ENCODE measurements at regions not wholly inside any gene's neighbourhood (a gene's known extent, or its start where the extent isn't known, plus 50 kb on each side); places are given as distances from the start of the nearest gene placed in this dataset.

DNA sequence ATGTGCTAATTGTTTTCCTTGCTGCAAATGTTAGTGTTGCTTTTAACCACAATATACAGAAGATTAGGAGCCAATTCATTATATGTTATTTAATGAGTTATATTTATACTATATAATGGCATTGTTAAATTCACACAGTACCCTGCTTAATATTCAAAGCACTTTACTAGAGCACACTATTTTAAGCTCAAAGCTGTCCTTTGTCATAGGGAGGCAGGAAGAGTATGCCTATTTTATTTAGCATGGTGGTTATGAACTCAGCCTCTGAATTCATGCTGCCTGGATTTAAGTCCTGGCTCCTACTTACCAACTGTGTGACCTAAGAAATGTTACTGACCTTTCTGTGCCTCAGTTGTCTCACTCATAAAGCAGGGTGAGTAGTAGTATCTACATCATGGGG, 80.5 kb downstream of the FASTKD2 start:
- no peak for DNase-seq

DNA sequence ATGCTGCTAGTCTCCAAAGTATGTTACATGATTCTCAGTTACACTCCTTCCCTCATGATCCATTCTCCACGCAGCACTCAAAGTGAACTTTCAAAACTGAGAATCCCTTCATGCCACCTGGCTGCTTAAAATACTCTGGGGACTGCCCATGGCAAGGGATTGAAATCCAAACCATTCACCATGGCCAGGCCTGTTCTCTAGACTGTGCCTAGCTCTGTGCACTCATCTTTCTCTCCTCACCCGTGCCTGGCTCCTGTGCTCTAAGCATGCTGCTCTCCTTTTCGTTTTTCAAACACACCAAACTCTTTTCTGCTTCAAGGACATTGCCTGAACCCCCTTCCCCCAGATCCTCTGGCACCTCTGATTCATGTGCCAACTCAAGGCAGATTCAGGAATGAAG, 80.9 kb downstream of the FASTKD2 start:
- DNase-seq = no peak

DNA sequence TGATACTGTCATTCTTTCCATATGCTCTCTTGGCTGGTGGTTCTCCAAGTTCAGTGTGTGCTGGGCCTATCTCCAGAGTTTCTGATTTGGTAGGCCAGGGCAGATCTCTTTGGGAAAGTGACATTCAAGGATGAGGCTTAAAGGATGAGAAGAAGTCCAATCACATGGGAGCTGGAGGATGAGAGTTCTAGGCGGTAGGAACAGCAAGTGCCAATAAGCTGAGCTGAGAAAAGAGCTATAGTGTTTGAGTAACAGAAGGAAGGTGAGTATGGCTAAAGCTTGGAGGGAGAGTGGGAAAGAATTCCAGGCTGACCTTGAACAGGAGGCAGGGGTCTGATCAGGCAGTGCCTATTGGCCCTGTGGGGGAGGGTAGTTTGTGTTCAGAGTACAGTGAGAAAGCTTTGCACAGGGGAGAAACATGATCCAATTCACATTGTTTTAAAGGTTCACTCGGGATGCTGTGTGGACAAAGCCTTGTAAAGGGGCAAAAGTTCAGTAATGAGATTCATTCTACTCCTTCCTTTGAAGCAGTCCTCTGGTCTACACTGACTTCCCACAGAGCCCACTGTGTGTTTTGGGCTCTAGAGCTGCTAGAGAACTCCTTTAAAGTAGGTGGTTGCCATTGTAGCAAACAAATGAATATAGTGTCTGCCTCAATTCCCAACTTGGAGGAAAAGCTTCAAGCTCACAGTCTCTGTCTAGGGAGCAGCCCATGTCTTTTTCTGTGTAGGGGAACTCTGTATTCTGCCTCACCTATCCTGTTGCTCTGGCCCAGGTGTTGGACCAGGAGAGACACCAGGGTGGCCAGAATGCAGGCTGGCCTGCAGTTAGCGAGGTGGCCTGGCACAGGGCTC, 81.8 kb downstream of the FASTKD2 start:
- DNase-seq = no peak

DNA sequence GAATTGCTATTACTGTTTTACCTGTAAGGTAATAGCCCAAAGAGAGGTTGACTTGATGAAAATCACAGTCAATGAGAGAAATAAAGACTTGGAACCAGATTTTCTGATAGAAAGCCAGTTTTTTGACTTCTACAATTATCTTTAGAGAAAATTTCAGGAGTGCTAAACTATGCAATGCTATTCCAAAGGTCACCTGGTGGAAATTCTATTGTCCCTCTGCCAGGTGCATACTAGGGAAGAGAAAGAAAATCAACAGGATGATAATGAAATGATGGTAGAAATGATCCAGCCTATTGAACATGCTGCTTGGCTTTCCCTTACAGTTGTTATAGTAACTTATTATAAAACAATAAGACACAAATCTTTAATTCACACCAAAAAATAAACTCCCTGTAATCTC, 85.0 kb downstream of the FASTKD2 start:
- no peak for DNase-seq

DNA sequence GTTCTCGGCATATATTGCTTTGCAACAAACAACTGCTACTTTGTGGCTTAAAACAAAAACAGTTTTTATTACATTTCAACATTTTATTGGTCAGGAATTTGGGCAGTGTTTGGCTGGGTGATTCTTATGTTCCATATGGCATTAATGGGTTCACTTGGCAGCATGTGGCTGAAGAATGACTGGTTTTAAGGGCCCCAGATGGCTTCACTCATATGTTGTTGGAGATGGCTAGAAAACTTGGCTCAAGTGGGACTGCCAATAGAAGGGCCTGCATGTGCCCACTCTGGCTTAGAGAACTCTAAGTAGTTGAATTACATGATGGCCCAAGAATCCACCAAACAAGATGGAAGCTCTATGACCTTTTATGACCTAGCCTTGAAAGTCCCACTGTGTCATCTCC, 86.1 kb downstream of the FASTKD2 start:
- DNase-seq = no peak

DNA sequence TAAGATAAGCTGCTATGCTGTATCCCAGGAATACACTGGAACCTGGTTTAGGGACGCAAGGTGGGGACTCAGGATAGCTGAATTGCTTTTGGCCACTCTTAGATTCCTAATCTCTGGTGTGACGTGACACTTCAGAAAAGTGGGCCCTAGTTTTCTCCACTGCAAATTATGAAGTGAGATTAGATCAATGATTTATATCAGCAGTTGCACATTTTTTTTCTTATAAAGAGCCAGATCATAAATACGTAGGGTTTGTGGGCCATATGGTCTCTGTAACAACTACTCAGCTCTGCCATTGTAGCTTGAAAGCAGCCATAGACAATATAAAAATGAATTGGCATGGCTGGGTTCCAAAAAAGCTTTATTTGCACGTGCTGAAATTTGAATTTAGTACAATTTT, 85.4 kb upstream of the CPO start:
- DNase-seq = no peak

DNA sequence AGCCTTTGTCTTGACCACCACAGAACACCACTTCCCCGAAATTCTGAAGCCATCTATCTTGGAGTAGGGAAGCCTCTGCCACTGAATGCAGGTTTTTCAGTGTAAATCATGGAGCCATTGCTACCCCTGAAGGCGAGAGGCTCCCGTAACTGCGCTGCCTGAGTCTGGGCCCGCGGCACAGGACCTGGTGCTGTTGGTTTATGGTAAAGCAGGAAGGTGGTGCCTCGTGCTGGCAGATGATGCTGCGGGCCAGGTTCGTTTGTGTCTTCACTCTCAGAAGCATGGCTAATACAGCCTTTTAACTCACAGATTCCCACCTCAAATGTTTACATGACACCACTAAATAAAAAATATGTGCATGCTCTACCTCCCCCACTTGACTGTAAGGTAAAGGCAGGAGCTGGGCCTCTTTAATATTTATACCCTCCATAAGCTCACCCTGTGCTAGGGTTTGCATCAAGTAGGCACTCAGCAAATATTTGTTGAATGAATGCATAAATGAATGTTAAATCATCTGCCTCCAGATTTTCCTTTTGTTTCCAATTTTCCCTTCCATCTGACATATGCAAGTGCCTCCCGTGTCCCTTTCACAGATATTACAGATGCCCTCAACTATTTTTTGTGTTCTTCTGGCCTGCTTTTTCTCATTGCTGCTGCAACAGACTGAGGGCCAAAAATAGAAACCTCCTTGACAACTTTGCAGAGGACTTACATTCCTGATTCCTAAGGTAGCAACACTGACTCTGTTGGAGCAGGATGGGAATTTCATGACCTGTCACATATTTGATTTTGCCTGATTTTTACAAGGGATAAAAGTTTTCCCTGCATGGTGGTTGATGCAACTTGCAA, 83.5 kb upstream of the CPO start:
- no peak for DNase-seq

- no peak for DNase-seq
These were observed 82.8 kb upstream of the CPO start for GRCh38 chr2:206856513-206856912.

DNA sequence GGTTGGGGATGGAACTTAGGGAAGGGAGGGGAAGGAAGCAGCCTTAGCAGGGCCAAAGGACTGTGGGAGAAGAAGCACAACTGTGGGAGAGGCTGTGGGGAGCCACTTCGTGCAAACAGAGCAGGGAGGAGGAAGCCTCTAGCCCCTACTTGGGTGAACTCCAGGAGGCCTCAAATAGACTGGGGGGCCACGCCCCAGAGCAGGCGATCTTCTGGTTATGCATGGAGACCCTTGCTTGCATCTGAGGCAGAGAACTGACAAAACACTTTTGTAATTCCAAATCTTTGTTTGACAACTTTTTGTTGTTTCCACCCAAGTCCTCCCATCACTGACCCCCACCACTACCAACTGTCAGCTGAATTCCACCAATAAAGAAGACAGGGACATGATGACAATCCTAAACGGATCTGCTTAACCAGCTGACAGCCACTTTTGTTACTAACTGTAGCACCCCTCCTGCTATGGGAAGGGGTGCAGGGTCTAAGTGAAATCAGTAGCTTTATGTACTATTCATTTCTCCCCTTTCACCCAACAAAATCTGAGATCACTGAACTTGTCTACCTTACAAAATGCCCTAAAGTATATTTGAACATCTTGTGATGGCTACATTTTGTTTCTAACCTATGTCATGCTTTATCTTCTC, 80.5 kb upstream of the CPO start:
- DNase-seq = no peak

DNA sequence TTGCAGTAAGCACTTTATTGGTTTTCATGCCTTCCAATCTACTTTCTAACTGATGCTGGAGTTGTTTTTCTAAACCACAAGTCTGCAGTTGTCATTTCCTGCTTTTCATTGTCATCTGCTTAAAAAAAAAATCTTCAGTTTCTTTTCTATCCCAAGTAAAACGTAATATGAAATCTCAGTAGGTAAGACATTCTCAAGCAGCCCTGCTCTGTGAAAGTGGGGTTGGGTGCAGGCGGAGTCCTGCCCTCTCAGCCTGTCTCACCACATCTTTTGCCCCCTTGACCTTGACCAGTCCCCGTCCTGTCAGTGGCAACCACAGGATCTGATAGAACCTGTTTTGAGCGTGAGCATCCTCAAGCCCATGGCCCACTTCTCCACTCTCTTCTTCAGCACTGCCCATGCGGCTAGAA, 80.0 kb upstream of the CPO start:
- no peak for DNase-seq

DNA sequence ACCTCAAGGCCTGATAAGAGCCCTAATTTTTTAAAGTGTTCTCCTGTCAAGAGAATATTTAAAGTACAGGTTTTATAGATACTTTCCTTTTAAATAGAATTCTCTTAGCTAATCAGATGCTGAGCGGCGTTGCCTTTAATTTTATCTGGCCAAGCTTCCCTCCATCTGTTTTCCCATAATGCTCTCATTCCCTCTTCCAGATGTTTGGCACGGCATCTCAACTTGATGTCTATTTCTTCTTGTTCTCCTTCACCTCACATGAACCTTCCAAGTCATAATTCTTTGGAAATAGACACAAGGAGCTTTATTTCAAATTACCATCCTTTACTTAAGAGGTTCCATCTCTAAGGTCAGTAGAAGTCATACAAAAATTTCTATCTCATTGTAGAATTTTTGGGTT, 76.1 kb upstream of the CPO start:
- DNase-seq = no peak

- no peak for DNase-seq
These were observed 75.6 kb upstream of the CPO start for GRCh38 chr2:206863716-206864115.

GRCh38 chr2:206867006-206867405, 72.3 kb upstream of the CPO start:
- DNase-seq = no peak

DNA sequence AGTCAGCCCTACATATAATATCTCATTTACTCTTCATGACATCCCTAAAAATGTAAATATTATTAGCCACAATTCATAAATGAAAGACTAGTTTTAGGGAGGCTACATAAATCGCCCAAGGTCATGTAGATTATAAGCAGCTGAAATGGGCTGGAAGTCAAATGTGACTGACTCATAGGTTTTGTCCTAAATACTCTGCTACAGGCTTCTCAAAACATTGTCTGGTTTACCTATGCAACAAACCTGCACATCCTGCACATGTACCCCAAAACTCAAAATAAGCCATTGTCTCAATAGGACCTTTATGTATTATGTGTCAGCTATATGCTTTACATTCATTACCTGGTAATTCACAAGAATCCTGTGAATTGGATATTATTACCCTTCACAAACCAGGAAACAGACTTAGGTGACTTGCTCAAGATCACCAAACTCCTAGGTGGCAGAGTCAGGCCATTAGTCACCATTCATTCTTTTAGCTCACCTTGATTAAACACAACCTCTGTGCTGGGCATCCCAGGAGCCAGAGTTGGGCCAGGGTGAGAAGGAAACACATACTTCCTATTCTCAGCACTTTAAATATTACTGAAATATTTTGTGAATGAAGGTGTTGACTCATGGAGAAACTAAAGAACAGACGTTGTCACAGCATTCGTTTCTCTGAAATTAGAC, 69.4 kb upstream of the CPO start:
- DNase-seq = no peak

- peak; percentile 17 for DNase-seq
These were observed 65.9 kb upstream of the CPO start for GRCh38 chr2:206873423-206873822.

DNA sequence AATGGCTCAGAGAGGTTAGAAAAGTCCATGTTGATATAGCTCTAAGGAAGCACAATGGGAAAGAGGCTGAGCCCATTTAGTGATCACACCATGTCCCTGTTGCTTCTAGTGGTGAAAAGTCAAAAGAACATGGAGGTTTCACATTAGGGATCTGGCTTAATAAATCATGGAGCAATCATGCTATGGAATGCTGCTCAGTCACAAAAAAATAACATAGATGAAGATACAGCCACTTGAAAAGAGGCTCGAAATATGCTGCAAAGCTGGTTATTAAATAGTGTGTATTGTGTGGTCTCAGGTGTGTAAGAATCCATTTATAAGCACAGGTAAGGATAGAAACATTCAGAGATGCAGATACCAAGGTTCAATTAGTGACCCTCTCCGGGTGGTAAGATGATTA, 63.6 kb upstream of the CPO start:
- no peak for DNase-seq

- no peak for DNase-seq
These were observed 63.0 kb upstream of the CPO start for GRCh38 chr2:206876216-206876860.

DNA sequence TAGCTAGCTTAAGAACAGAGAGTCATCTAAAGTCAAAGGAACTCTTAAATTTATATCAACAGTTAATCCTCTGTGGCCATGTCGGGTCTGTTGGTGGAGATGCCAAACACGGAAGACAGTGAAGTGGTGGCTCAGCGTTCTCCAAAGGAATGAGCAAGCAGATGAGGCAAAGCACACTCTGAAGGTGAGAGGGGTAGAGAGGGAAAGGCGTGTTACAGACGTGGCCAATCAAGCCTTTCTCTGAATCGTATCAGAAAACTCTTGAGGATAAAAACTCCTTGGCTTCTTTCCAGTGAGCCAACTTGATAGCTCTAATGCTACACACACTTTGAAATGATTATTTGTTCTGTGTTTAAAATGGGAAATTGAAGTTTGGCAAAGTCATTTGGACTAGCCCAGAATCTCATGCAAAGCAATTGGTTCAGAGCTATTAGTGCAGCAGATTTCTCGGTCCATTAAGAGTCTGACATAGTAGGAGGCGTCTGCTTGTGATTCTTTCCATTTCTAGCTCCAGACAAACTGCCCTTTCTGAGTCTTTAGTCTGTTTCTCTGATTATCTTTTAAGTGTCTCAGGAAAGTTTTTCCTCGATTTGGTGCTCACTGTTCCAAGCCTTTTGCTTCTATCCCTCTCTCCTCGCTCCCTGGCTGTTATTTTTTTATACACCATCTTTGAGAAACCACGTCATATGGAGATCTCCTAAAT, 57.5 kb upstream of the CPO start:
- no peak for DNase-seq

GRCh38 chr2:206886696-206887095, 52.6 kb upstream of the CPO start:
- no peak for DNase-seq

DNA sequence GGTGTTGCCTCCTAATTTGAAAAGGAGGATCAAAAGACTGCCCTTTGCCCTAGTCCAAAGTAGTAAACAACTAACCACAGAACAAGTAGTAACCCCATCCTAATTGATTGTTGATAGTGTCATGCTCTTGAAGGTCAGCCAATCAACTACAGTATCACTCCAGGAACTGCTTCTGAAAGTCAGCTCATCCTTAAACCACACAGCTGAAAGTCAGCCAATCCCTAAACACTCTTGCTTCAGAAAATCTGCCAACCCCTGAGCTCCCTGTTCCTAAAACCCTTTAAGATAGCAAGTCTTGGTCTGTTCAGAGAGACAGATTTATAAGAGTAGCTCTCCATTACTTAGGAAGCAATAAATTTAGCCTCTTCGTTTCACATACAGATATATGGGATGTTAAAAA, 51.6 kb upstream of the CPO start:
- DNase-seq = no peak
